ENCODE measurements at regions not wholly inside any gene's neighbourhood (a gene's known extent, or its start where the extent isn't known, plus 50 kb on each side); places are given as distances from the start of the nearest gene placed in this dataset.

- Mint-ChIP-seq H3K27ac (ENCODE audit: unreplicated experiment) (no peak overlapping the region), H3K4me3 (ENCODE audit: unreplicated experiment) (no peak overlapping the region), H3K36me3 (ENCODE audit: low read depth, unreplicated experiment) (no peaks in the 10 kb centered on the region), H3K27me3 (ENCODE audit: unreplicated experiment) (peaks cover 2% of the 10 kb centered on the region), H3K9me3 (ENCODE audit: unreplicated experiment) (no peaks in the 10 kb centered on the region), H3K4me1 (ENCODE audit: unreplicated experiment) (peaks cover 38% of the 10 kb centered on the region)
- no peak for TF ChIP-seq CTCF (IDR thresholded peaks at IDR 0.05; ENCODE audit: unreplicated experiment)
- no peak for DNase-seq (ENCODE audit: low spot score)
Observed at GRCh38 chr15:35309886-35310285, 224.8 kb upstream of the NANOGP8 start.

GRCh38 chr15:35308802-35309201 lies 223.7 kb upstream of the NANOGP8 start:
- H3K27ac Mint-ChIP-seq (ENCODE audit: unreplicated experiment): no peak overlapping the region
- no peak for TF ChIP-seq CTCF (IDR thresholded peaks at IDR 0.05; ENCODE audit: unreplicated experiment)
- no peaks in the 10 kb centered on the region for H3K9me3 Mint-ChIP-seq (ENCODE audit: unreplicated experiment)
- H3K4me3 Mint-ChIP-seq (ENCODE audit: unreplicated experiment): no peak overlapping the region
- H3K4me1 Mint-ChIP-seq (ENCODE audit: unreplicated experiment): peaks cover 41% of the 10 kb centered on the region
- H3K36me3 Mint-ChIP-seq (ENCODE audit: low read depth, unreplicated experiment): no peaks in the 10 kb centered on the region
- DNase-seq (ENCODE audit: low spot score): no peak
- H3K27me3 Mint-ChIP-seq (ENCODE audit: unreplicated experiment): peaks cover 2% of the 10 kb centered on the region

- no peaks in the 10 kb centered on the region for H3K36me3 Mint-ChIP-seq (ENCODE audit: low read depth, unreplicated experiment)
- no peaks in the 10 kb centered on the region for H3K9me3 Mint-ChIP-seq (ENCODE audit: unreplicated experiment)
- no peak overlapping the region for H3K27ac Mint-ChIP-seq (ENCODE audit: unreplicated experiment)
- no peak for DNase-seq (ENCODE audit: low spot score)
- H3K4me3 Mint-ChIP-seq (ENCODE audit: unreplicated experiment): no peak overlapping the region
- peaks cover 2% of the 10 kb centered on the region for H3K27me3 Mint-ChIP-seq (ENCODE audit: unreplicated experiment)
- no peak for TF ChIP-seq CTCF (IDR thresholded peaks at IDR 0.05; ENCODE audit: unreplicated experiment)
- peaks cover 41% of the 10 kb centered on the region for H3K4me1 Mint-ChIP-seq (ENCODE audit: unreplicated experiment)
Observed at GRCh38 chr15:35307676-35308075, 222.6 kb upstream of the NANOGP8 start.

GRCh38 chr15:35307026-35307425 lies 221.9 kb upstream of the NANOGP8 start:
- Mint-ChIP-seq H3K36me3 (ENCODE audit: low read depth, unreplicated experiment) (no peaks in the 10 kb centered on the region), H3K4me1 (ENCODE audit: unreplicated experiment) (peaks cover 41% of the 10 kb centered on the region)

More at GRCh38 chr15:35307026-35307425, 221.9 kb upstream of the NANOGP8 start:
- Mint-ChIP-seq H3K27me3 (ENCODE audit: unreplicated experiment) (peaks cover 2% of the 10 kb centered on the region), H3K4me3 (ENCODE audit: unreplicated experiment) (no peak overlapping the region), H3K9me3 (ENCODE audit: unreplicated experiment) (no peaks in the 10 kb centered on the region), H3K27ac (ENCODE audit: unreplicated experiment) (peak overlapping the region; percentile 90)
- TF ChIP-seq CTCF (IDR thresholded peaks at IDR 0.05; ENCODE audit: unreplicated experiment): no peak
- DNase-seq (ENCODE audit: low spot score): no peak
